HepG2 (cell line): ENCODE measurements at regions not wholly inside any gene's neighbourhood (a gene's known extent, or its start where the extent isn't known, plus 50 kb on each side); places are given as distances from the start of the nearest gene placed in this dataset.

Experiments
- ATAC-seq: fragments of 200-7000 bp; cut with Tn5 transposase; 3 replicates; pipeline ENCODE4 v1.9.1; 2020; ENCODE audit warnings: mild to moderate bottlenecking, moderate library complexity
- BruUV-seq: library from RNA; stranded (reverse); fragments of 400-500 nt; replicated peaks from 2 replicates; lab custom pipeline; 2021; lab: Mats Ljungman, UMichigan
- CTCF ChIA-PET: fragments of 300-600 bp; formaldehyde crosslinking; extraction: SDS; loops from one replicate; lab custom pipeline; 2021; ENCODE audit warnings: low total read pairs, inconsistent platforms, low intra/inter-chr PET ratio; lab: Yijun Ruan, JAX
- POLR2A ChIA-PET: fragments of 350-600 bp; sonication (Branson Sonifier 250); formaldehyde crosslinking; loops from one replicate; lab custom pipeline; 2020; ENCODE audit warnings: antibody characterized with exemption, inconsistent platforms; lab: Yijun Ruan, JAX
- DNase-seq: peaks from one replicate; pipeline ENCODE4 v3.0.0-alpha.2; 2015; ENCODE audit warnings: low spot score
- FAIRE-seq: peaks from 3 replicates; lab custom pipeline; 2011; peaks lifted over from hg19 to GRCh38; lab: Jason Lieb, UNC
- H2AFZ ChIP-seq: one replicate; pipeline ENCODE4 v1.6.1; 2011; ENCODE audit warnings: low read length, inconsistent platforms
- H3K27ac ChIP-seq: fragments of 300-600 bp; 3 replicates; pipeline ENCODE4 v1.8.0; 2011; ENCODE audit warnings: mixed run types, mild to moderate bottlenecking, mixed read lengths, low read length, inconsistent platforms; ENCODE audit not compliant: insufficient read depth; ENCODE audit errors: extremely low read length
- H3K27me3 ChIP-seq, 2 experiments: fragments of 200-600 bp in 1 of 2; 2 replicates in 1 of 2; 3 replicates in 1 of 2; pipeline versions ENCODE4 v1.6.0 to v1.8.0; 2011; ENCODE audit warnings: low read length in 2 of 2, mild to moderate bottlenecking in 2 of 2, moderate library complexity in 2 of 2, inconsistent platforms in 1 of 2; ENCODE audit not compliant: insufficient read depth in 2 of 2, control insufficient read depth in 1 of 2
- H3K36me3 ChIP-seq, 2 experiments: fragments of 200-600 bp in 1 of 2; replicated peaks in 1 of 2; 2 replicates in 1 of 2; 3 replicates in 1 of 2; pipeline versions ENCODE4 v1.5.1 to v1.8.0; 2011; ENCODE audit warnings: low read length in 2 of 2, inconsistent platforms in 1 of 2; ENCODE audit not compliant: insufficient read depth in 2 of 2, control insufficient read depth in 1 of 2
- H3K4me1 ChIP-seq: 2 replicates; pipeline ENCODE4 v1.5.1; 2012; ENCODE audit warnings: low read length, inconsistent platforms; ENCODE audit not compliant: insufficient read depth
- H3K4me2 ChIP-seq: 2 replicates; pipeline ENCODE4 v1.6.0; 2011; ENCODE audit warnings: low read depth, low read length, inconsistent platforms
- H3K4me3 ChIP-seq, 3 experiments: fragments of 200-600 bp in 1 of 3; sonication (generic), shearing (Covaris generic) in 1 of 3; replicated peaks in 1 of 3; 2 replicates each; pipeline ENCODE4 v1.5.1; 2011 to 2016; ENCODE audit warnings: low read length in 3 of 3, inconsistent platforms in 2 of 3, low read depth in 2 of 3, mild to moderate bottlenecking in 2 of 3, control low read depth in 1 of 3, mixed read lengths in 1 of 3; ENCODE audit not compliant: insufficient read depth in 1 of 3
- H3K79me2 ChIP-seq: one replicate; pipeline ENCODE4 v1.6.1; 2011; ENCODE audit warnings: low read length, inconsistent platforms; ENCODE audit not compliant: insufficient read depth
- H3K9ac ChIP-seq: 2 replicates; pipeline ENCODE4 v1.6.0; 2011; ENCODE audit warnings: mild to moderate bottlenecking, low read depth, low read length, inconsistent platforms; ENCODE audit not compliant: insufficient read depth
- H3K9me3 ChIP-seq: 2 replicates; pipeline ENCODE4 v1.5.1; 2012; ENCODE audit warnings: mild to moderate bottlenecking, low read length
- H4K20me1 ChIP-seq: 2 replicates; pipeline ENCODE4 v1.6.0; 2011; ENCODE audit warnings: inconsistent platforms, mild to moderate bottlenecking, low read length, moderate library complexity; ENCODE audit not compliant: insufficient read depth
- ARID5B ChIP-seq: IDR thresholded peaks from 2 replicates; pipeline ENCODE4 v1.4.0; 2020; ENCODE audit warnings: mild to moderate bottlenecking, missing genetic modification reagents
- ARNT ChIP-seq: fragments of 450-650 bp; IDR thresholded peaks from 2 replicates; pipeline ENCODE4 v1.6.1; 2017
- BCL6 ChIP-seq: IDR thresholded peaks from 2 replicates; pipeline ENCODE4 v1.6.1; 2016; ENCODE audit warnings: missing genetic modification reagents, missing compliant biosample characterization
- ETV5 ChIP-seq: IDR thresholded peaks from 2 replicates; pipeline ENCODE4 v1.6.1; 2018; ENCODE audit warnings: missing biosample characterization, missing genetic modification reagents, inconsistent platforms, borderline replicate concordance
- ETV6 ChIP-seq: sonication (generic); formaldehyde crosslinking; conservative IDR thresholded peaks from 2 replicates; pipeline ENCODE4 v1.4.0; 2020; ENCODE audit warnings: missing genetic modification reagents
- GZF1 ChIP-seq: sonication (generic); formaldehyde crosslinking; IDR thresholded peaks from 2 replicates; pipeline ENCODE4 v1.5.1; 2020; ENCODE audit warnings: mild to moderate bottlenecking, missing genetic modification reagents
- HNRNPUL1 ChIP-seq: fragments of 200-400 bp; formaldehyde crosslinking; IDR thresholded peaks from 2 replicates; pipeline ENCODE4 v1.6.1; 2017; ENCODE audit warnings: low read depth, mild to moderate bottlenecking, low read length, moderate library complexity
- NR2F6 ChIP-seq, 2 experiments: IDR thresholded peaks; 2 replicates each; pipeline ENCODE4 v1.6.1; 2016; ENCODE audit warnings: antibody characterized with exemption in 1 of 2, mild to moderate bottlenecking in 1 of 2
- RBM22 ChIP-seq: fragments of 200-400 bp; formaldehyde crosslinking; optimal IDR thresholded peaks from 2 replicates; pipeline ENCODE3; 2017; ENCODE audit warnings: mild to moderate bottlenecking, low read length, moderate library complexity
- SAP130 ChIP-seq: IDR thresholded peaks from 2 replicates; pipeline ENCODE4 v1.6.1; 2016; ENCODE audit warnings: low read depth
- TCF7L2 ChIP-seq: IDR thresholded peaks from 2 replicates; pipeline ENCODE4 v1.6.1; 2011; ENCODE audit warnings: mild to moderate bottlenecking, low read depth, low read length, moderate library complexity
- ZMAT3 ChIP-seq: sonication (generic); formaldehyde crosslinking; conservative IDR thresholded peaks from 2 replicates; pipeline ENCODE4 v1.7.0; 2021; ENCODE audit warnings: missing genetic modification reagents
- ZNF224 ChIP-seq: sonication (generic); formaldehyde crosslinking; IDR thresholded peaks from 2 replicates; pipeline ENCODE4 v1.5.0; 2020; ENCODE audit warnings: mild to moderate bottlenecking, missing genetic modification reagents
- ZNF33A ChIP-seq: sonication (generic); formaldehyde crosslinking; IDR thresholded peaks from 2 replicates; pipeline ENCODE4 v1.5.1; 2020; ENCODE audit warnings: missing genetic modification reagents, mild to moderate bottlenecking, moderate library complexity, borderline replicate concordance
- ZNF530 ChIP-seq: sonication (generic); formaldehyde crosslinking; IDR thresholded peaks from 2 replicates; pipeline ENCODE4 v1.5.0; 2020; ENCODE audit warnings: low read depth, mild to moderate bottlenecking, missing genetic modification reagents
- WGBS: methylation state at CpG from one replicate; pipeline ENCODE4 v1.1.6; 2017; ENCODE audit warnings: low lambda C conversion rate; 5-methylcytosine and 5-hydroxymethylcytosine counted together
- in situ Hi-C: cut with HindIII; loops from 2 replicates; pipeline ENCODE4 v1.10.0; 2017; ENCODE audit warnings: low pct_unique_long_range_greater_than_20kb; ENCODE audit not compliant: extremely low pct_ligation_motif_present
- intact Hi-C: fragments of 100-400 bp; cut with micrococcal nuclease; formaldehyde crosslinking; loops from one replicate; pipeline ENCODE4 v1.10.0; 2022; ENCODE audit not compliant: unreplicated experiment
- TF ChIP-seq, protein P1 (sequence below): sonication (generic); formaldehyde crosslinking; IDR thresholded peaks from 2 replicates; pipeline ENCODE4 v1.4.0; 2020; ENCODE audit warnings: missing genetic modification reagents
- TF ChIP-seq, protein P2 (sequence below): sonication (generic); formaldehyde crosslinking; IDR thresholded peaks from 2 replicates; pipeline ENCODE4 v1.4.0; 2020; ENCODE audit warnings: low read depth, missing genetic modification reagents

DNA sequence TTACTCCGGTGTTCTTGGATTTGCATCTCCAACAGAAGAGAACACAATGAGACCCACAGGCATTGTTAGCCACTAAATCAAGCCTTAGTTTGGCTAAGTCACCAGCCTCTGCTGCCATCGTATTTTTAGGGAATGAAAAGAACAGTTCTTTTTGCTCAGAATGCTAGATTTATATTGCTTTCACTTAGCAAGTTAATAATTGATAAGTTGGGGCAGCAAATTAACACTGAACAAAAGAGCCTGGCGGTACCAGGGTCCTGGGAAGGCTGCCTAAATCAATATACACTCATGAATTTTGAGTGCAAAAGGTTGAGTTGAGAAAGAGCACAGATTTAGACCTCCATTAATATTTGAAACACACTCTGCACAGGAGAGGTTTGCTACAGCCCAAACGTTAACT is 767.7 kb downstream of the TYW1 start:
- H4K20me1 ChIP-seq: no peaks in the 10 kb centered on the region
- DNase-seq: peak; percentile 93
- TF ChIP-seq ZNF224 (CRISPR knock-in tag): no peak
- peak; percentile 71 for TF ChIP-seq NR2F6 (IDR thresholded peaks at IDR 0.05)
- peak; percentile 65; the same call in 1 of the 2 replicates for TF ChIP-seq NR2F6 (CRISPR knock-in tag; IDR thresholded peaks at IDR 0.05)
- TF ChIP-seq ZNF530 (CRISPR knock-in tag): no peak
- 0 out of 2 replicates have a peak, but pooled peaks have one; percentile 13 for TF ChIP-seq SAP130 (CRISPR knock-in tag)
- no peak for TF ChIP-seq ETV5 (CRISPR knock-in tag)
- no peak for TF ChIP-seq GZF1 (CRISPR knock-in tag)
- TF ChIP-seq ZNF33A (CRISPR knock-in tag): no peak
- TF ChIP-seq ARNT: no peak
- TF ChIP-seq, protein P1, sequence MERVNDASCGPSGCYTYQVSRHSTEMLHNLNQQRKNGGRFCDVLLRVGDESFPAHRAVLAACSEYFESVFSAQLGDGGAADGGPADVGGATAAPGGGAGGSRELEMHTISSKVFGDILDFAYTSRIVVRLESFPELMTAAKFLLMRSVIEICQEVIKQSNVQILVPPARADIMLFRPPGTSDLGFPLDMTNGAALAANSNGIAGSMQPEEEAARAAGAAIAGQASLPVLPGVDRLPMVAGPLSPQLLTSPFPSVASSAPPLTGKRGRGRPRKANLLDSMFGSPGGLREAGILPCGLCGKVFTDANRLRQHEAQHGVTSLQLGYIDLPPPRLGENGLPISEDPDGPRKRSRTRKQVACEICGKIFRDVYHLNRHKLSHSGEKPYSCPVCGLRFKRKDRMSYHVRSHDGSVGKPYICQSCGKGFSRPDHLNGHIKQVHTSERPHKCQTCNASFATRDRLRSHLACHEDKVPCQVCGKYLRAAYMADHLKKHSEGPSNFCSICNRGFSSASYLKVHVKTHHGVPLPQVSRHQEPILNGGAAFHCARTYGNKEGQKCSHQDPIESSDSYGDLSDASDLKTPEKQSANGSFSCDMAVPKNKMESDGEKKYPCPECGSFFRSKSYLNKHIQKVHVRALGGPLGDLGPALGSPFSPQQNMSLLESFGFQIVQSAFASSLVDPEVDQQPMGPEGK (CRISPR knock-in tag): peak; percentile 36; the same call in 1 of the 2 replicates
- no peak for TF ChIP-seq RBM22
- no peak for TF ChIP-seq TCF7L2
- TF ChIP-seq ARID5B (CRISPR knock-in tag): peak; percentile 88
- TF ChIP-seq ZMAT3: no peak
- TF ChIP-seq BCL6 (CRISPR knock-in tag): peak; percentile 38; the same call in 1 of the 2 replicates
- peak; percentile 73; the same call in 1 of the 2 replicates for TF ChIP-seq HNRNPUL1
- TF ChIP-seq, protein P2, sequence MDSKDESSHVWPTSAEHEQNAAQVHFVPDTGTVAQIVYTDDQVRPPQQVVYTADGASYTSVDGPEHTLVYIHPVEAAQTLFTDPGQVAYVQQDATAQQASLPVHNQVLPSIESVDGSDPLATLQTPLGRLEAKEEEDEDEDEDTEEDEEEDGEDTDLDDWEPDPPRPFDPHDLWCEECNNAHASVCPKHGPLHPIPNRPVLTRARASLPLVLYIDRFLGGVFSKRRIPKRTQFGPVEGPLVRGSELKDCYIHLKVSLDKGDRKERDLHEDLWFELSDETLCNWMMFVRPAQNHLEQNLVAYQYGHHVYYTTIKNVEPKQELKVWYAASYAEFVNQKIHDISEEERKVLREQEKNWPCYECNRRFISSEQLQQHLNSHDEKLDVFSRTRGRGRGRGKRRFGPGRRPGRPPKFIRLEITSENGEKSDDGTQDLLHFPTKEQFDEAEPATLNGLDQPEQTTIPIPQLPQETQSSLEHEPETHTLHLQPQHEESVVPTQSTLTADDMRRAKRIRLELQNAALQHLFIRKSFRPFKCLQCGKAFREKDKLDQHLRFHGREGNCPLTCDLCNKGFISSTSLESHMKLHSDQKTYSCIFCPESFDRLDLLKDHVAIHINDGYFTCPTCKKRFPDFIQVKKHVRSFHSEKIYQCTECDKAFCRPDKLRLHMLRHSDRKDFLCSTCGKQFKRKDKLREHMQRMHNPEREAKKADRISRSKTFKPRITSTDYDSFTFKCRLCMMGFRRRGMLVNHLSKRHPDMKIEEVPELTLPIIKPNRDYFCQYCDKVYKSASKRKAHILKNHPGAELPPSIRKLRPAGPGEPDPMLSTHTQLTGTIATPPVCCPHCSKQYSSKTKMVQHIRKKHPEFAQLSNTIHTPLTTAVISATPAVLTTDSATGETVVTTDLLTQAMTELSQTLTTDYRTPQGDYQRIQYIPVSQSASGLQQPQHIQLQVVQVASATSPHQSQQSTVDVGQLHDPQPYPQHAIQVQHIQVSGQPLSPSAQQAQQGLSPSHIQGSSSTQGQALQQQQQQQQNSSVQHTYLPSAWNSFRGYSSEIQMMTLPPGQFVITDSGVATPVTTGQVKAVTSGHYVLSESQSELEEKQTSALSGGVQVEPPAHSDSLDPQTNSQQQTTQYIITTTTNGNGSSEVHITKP (CRISPR knock-in tag): no peak
- TF ChIP-seq ETV6 (CRISPR knock-in tag): no peak

More for the DNA sequence above, 767.7 kb downstream of the TYW1 start:
- Histone ChIP-seq H3K27ac (peak overlapping the region; percentile 70), H2AFZ (no peak overlapping the region), H3K9ac (0 out of 2 replicates have a peak overlapping the region, but pooled peaks have one; percentile 8), H3K79me2 (no peaks in the 10 kb centered on the region), H3K27me3 (no peaks in the 10 kb centered on the region), H3K4me2 (peak overlapping the region; percentile 61), H3K9me3 (no peaks in the 10 kb centered on the region), H3K36me3 (no peaks in the 10 kb centered on the region), H3K4me1 (peaks cover 28% of the 10 kb centered on the region), H3K4me3 (no peak overlapping the region; a peak in 1 of 6 replicates)
- 2% methylated on average over 4 of the region's 4 CpGs for WGBS
- no TSS peak for BruUV-seq
- in situ Hi-C loops (no loop called here), intact Hi-C loops (no loop called here)
- ChIA-PET CTCF (no interaction called here), POLR2A (no interaction called here)
- peak; percentile 94 for FAIRE-seq
- ATAC-seq: peak; percentile 99
